Natural killer cell treated with Interleukin-12 subunit alpha and Interleukin-12 subunit beta and Interleukin-15 and Interleukin-18, amount 100 ng/mL, for 72 hours (primary cell): ENCODE measurements at regions not wholly inside any gene's neighbourhood (a gene's known extent, or its start where the extent isn't known, plus 50 kb on each side); places are given as distances from the start of the nearest gene placed in this dataset.
"Not testable (repeated sequence)": the region's sequence is repeated elsewhere in the genome, so short reads cannot be mapped to it uniquely, and the experiment has no call there.

Source experiments
- ATAC-seq, 2 donors: fragments of 150-1000 bp; cut with Tn5 transposase in 1 of 2; sonication (Bioruptor Pico), chemical (Tn5 transposase) in 1 of 2; 2 replicates each; pipeline ENCODE4 v1.10.0; 2021
- DNase-seq: peaks from one replicate; pipeline ENCODE4 v3.0.0; 2022; ENCODE audit warnings: low spot score
- H3K27ac Mint-ChIP-seq, 2 donors: 1 replicate in 1 of 2; 2 replicates in 1 of 2; pipeline ENCODE4 v1.8.0; 2022; ENCODE audit warnings: mixed read lengths in 2 of 2, mild to moderate bottlenecking in 1 of 2, moderate library complexity in 1 of 2
- H3K27me3 Mint-ChIP-seq, 2 donors: 1 replicate in 1 of 2; 2 replicates in 1 of 2; pipeline ENCODE4 v1.8.0; 2022; ENCODE audit warnings: mixed read lengths in 2 of 2
- H3K36me3 Mint-ChIP-seq: one replicate; pipeline ENCODE4 v1.8.0; 2022; ENCODE audit warnings: mixed read lengths
- H3K4me1 Mint-ChIP-seq, 2 donors: 1 replicate in 1 of 2; 2 replicates in 1 of 2; pipeline ENCODE4 v1.8.0; 2022; ENCODE audit warnings: low read depth in 2 of 2, mixed read lengths in 2 of 2, mild to moderate bottlenecking in 1 of 2
- H3K4me3 Mint-ChIP-seq: one replicate; pipeline ENCODE4 v1.8.0; 2022; ENCODE audit warnings: mixed read lengths
- H3K9me3 Mint-ChIP-seq: 2 replicates; pipeline ENCODE4 v1.8.0; 2022; ENCODE audit warnings: mixed read lengths

DNA sequence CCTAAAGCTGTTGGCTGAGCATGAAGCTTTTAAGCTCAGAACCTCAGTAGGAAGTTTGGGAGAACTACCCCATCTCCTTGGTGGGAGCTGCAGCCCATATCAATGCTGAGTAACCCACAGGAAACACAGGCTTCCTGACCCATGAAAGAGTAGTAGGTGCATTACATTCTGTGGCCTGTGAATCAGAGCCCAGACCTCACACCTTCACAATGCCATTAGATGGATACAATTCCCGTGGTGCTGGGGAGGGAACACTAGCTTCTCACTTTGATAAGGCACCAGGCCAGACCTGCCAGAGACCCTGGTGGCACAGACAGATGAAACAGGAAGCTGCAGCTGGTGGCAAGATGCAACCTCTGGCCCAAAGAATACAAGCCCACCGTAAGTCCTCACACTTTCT lies 308.8 kb downstream of the NPHP4 start:
- DNase-seq (no peak), ATAC-seq (no peak)
- Mint-ChIP-seq H3K36me3 (no peaks in the 10 kb centered on the region), H3K4me1 (no peaks in the 10 kb centered on the region), H3K27ac (no peak overlapping the region), H3K27me3 (peaks cover 5 to 15% of the 10 kb centered on the region in 2 donors), H3K4me3 (no peak overlapping the region), H3K9me3 (peaks cover 6% of the 10 kb centered on the region)

- H3K27me3 Mint-ChIP-seq: peaks cover 10 to 19% of the 10 kb centered on the region in 2 donors
- H3K4me1 Mint-ChIP-seq: peaks cover 0 to 4% of the 10 kb centered on the region in 2 donors
- no peak overlapping the region for H3K27ac Mint-ChIP-seq
- ATAC-seq: no peak
- H3K9me3 Mint-ChIP-seq: peaks cover 6% of the 10 kb centered on the region
- H3K36me3 Mint-ChIP-seq: no peaks in the 10 kb centered on the region
- no peak for DNase-seq
- no peak overlapping the region for H3K4me3 Mint-ChIP-seq
These were observed 309.5 kb downstream of the NPHP4 start for GRCh38 chr1:5682626-5683225.

GRCh38 chr1:5681654-5682053 lies 310.6 kb downstream of the NPHP4 start:
- Mint-ChIP-seq H3K9me3 (peaks cover 6% of the 10 kb centered on the region), H3K27ac (no peak overlapping the region), H3K36me3 (no peaks in the 10 kb centered on the region)

GRCh38 chr1:5680600-5680999 lies 311.6 kb downstream of the NPHP4 start:
- Mint-ChIP-seq H3K27me3 (peaks cover 12 to 21% of the 10 kb centered on the region in 2 donors), H3K36me3 (peaks cover 4% of the 10 kb centered on the region), H3K4me1 (peaks cover 0 to 4% of the 10 kb centered on the region in 2 donors), H3K27ac (no peak overlapping the region), H3K4me3 (no peak overlapping the region), H3K9me3 (peaks cover 3% of the 10 kb centered on the region)
- no peak for DNase-seq
- ATAC-seq: no peak

More at GRCh38 chr1:5681654-5682053, 310.6 kb downstream of the NPHP4 start:
- DNase-seq (no peak), ATAC-seq (no peak)
- peaks cover 10 to 13% of the 10 kb centered on the region in 2 donors for H3K27me3 Mint-ChIP-seq
- no peak overlapping the region for H3K4me3 Mint-ChIP-seq
- H3K4me1 Mint-ChIP-seq: peaks cover 0 to 4% of the 10 kb centered on the region in 2 donors

- peaks cover 7% of the 10 kb centered on the region for H3K9me3 Mint-ChIP-seq
- no peak overlapping the region for H3K4me3 Mint-ChIP-seq
- DNase-seq (no peak), ATAC-seq (no peak)
- H3K27me3 Mint-ChIP-seq: peaks cover 15 to 27% of the 10 kb centered on the region in 2 donors
- H3K36me3 Mint-ChIP-seq: peaks cover 10% of the 10 kb centered on the region
- H3K4me1 Mint-ChIP-seq: peaks cover 0 to 4% of the 10 kb centered on the region in 2 donors
- H3K27ac Mint-ChIP-seq: no peak overlapping the region
These were observed 313.5 kb downstream of the NPHP4 start for GRCh38 chr1:5678759-5679158.

GRCh38 chr1:5672355-5672754 lies 319.9 kb downstream of the NPHP4 start:
- not testable (repeated sequence) for H3K4me1 Mint-ChIP-seq, H3K36me3 Mint-ChIP-seq, DNase-seq, ATAC-seq, H3K9me3 Mint-ChIP-seq, H3K4me3 Mint-ChIP-seq, H3K27ac Mint-ChIP-seq
- peaks cover 13 to 15% of the 10 kb centered on the region in 2 donors for H3K27me3 Mint-ChIP-seq

- Mint-ChIP-seq H3K9me3 (peaks cover 3% of the 10 kb centered on the region), H3K4me1 (peaks cover 0 to 3% of the 10 kb centered on the region in 2 donors), H3K27ac (no peak overlapping the region), H3K36me3 (peaks cover 6% of the 10 kb centered on the region), H3K27me3 (peaks cover 8 to 11% of the 10 kb centered on the region in 2 donors), H3K4me3 (no peak overlapping the region)
- DNase-seq (no peak), ATAC-seq (no peak)
These were observed 321.5 kb downstream of the NPHP4 start for GRCh38 chr1:5670590-5671350.

DNA sequence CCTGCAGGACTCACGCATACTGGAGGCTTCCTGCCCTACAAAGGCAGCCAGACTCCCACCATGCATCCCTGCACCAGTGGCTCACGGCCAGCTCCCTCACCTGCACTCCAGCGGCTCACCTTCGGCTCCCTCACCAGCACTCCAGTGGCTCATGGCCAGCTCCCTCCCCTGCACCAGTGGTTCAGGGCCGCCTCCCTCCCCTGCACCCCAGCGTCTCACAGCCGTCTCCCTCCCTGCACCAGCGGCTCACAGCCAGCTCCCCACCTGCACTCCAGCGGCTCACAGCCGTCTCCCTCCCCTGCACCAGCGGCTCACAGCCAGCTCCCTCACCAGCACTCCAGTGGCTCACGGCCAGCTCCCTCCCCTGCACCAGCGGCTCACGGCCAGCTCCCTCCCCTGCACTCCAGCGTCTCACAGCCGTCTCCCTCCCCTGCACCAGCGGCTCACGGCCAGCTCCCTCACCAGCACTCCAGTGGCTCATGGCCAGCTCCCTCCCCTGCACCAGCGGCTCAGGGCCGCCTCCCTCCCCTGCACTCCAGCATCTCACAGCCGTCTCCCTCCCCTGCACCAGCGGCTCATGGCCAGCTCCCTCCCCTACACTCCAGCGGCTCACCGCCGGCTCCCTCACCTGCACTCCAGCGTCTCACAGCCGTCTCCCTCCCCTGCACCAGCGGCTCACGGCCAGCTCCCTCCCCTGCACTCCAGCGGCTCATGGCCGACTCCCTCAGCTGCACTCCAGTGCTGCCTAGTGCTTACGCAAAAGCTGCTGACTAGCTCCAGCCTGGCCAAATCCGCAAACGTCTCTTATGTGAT lies 324.5 kb downstream of the NPHP4 start:
- no peak for ATAC-seq
- Mint-ChIP-seq H3K9me3 (no peaks in the 10 kb centered on the region), H3K4me3 (no peak overlapping the region), H3K27ac (no peak overlapping the region), H3K27me3 (peaks cover 0 to 8% of the 10 kb centered on the region in 2 donors), H3K36me3 (no peaks in the 10 kb centered on the region), H3K4me1 (peaks cover 0 to 3% of the 10 kb centered on the region in 2 donors)
- no peak for DNase-seq

DNA sequence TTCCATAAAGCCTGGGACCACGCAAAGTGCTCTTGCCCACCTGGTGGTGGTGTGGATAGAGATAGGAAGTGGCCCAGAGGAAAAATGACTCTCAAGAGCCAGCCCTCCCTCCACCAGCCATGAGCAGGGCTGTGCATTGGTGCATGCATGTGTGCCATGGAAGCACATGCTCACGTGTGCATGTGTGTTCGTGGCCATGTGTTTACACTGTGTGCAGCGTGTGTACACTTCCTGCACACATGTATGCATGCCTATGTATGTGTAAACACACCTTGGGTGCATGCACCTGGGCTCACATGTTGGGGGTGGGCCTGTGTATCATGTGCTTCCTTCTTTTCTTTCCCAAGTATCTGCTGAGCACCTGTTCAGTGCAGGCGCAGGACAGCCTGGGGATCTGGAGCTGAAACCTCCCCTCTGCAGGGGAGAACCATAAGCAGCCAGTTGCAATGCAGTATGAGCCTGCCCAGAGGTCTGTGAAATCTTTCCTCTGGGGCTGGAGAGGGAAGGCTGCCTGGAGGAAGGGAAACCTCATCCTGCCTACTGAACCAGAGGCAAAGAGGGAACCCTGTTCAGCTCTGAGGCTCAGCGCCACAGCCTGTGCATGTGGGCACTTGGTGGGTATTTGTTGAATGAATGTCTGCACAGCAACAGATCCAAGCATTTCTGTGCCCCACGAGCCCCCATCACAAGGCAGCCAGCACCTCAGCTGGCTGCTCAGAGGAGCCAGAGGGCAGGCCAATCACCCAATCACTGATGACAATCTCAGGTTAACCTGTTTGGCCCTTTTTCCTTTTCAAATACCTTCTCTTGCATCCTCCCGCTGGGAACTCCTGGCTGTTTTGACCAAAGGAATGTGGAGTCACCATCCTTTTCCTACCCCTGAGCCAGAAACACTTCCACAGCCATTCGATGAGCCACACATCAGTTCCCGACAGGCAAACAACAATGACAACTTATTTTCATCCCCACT lies 327.0 kb downstream of the NPHP4 start:
- Mint-ChIP-seq H3K4me1 (peaks cover 0 to 3% of the 10 kb centered on the region in 2 donors), H3K27me3 (peaks cover 0 to 8% of the 10 kb centered on the region in 2 donors), H3K4me3 (no peak overlapping the region), H3K9me3 (no peaks in the 10 kb centered on the region), H3K36me3 (no peaks in the 10 kb centered on the region), H3K27ac (no peak overlapping the region)
- ATAC-seq: no peak
- no peak for DNase-seq

GRCh38 chr1:5664081-5664768 lies 328.0 kb downstream of the NPHP4 start:
- Mint-ChIP-seq H3K9me3 (no peaks in the 10 kb centered on the region), H3K27ac (no peak overlapping the region)

DNA sequence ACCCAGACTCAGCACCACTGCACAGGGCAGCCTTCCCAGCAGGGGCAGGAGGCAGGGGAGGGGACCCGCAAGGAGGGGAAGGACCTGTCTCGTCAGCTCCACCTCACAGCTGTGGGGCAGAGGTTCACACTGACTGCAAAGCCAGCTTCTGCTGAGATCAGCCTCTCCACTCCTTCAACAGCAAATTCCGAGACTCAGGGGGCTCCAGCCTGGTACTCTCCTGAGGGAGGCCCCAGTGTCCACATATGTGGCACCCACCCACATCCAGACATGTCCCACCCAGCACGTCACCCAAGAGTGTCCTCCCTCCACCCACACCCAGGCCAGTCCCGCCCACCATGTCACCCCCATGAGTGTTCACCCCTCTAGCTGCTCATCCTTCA lies 329.5 kb downstream of the NPHP4 start:
- Mint-ChIP-seq H3K27me3 (peaks cover 0 to 3% of the 10 kb centered on the region in 2 donors), H3K4me3 (no peak overlapping the region), H3K27ac (no peak overlapping the region), H3K4me1 (no peaks in the 10 kb centered on the region), H3K9me3 (no peaks in the 10 kb centered on the region), H3K36me3 (no peaks in the 10 kb centered on the region)
- DNase-seq: no peak
- ATAC-seq: no peak

More at GRCh38 chr1:5664081-5664768, 328.0 kb downstream of the NPHP4 start:
- no peak overlapping the region for H3K4me3 Mint-ChIP-seq
- H3K36me3 Mint-ChIP-seq: no peaks in the 10 kb centered on the region
- DNase-seq (no peak), ATAC-seq (no peak)
- H3K27me3 Mint-ChIP-seq: peaks cover 0 to 8% of the 10 kb centered on the region in 2 donors
- peaks cover 0 to 3% of the 10 kb centered on the region in 2 donors for H3K4me1 Mint-ChIP-seq

DNA sequence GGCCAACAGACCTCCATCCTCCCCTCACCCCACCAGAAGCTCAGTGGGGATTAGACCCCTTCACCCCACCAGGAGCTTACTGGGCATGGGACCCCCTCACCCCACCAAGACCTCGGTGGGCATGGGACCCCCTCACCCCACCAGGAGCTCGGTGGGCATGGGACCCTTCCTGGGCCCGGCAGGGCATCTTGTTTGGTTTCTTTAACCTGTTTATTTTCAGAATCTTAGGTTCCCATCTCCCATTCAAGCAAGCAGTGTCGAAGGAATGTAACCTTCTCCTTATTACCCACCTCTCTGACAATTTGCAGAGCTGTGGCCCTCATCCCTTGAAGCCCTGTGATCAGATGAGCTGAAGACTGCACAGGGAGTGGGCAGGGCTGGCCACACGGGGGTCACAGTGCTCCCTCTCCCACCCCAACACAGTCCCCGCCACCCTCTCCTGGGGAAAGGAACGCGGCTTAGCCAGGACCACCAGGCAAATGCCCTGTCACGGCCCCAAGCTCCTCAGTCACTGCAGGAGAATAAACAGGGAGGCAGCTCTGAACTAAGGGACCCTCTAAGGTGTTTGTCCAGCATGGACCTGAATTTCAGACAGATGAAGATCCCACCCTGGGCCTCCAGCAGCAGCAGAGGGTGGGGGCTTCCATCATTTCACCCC lies 330.0 kb downstream of the NPHP4 start:
- ATAC-seq: no peak
- no peaks in the 10 kb centered on the region for H3K9me3 Mint-ChIP-seq
- H3K4me3 Mint-ChIP-seq: no peak overlapping the region
- peaks cover 0 to 3% of the 10 kb centered on the region in 2 donors for H3K27me3 Mint-ChIP-seq
- DNase-seq: no peak
- H3K27ac Mint-ChIP-seq: no peak overlapping the region
- no peaks in the 10 kb centered on the region for H3K4me1 Mint-ChIP-seq
- H3K36me3 Mint-ChIP-seq: no peaks in the 10 kb centered on the region
